Suppressor macrophage treated with lipopolysaccharide for 1 hour (primary cell): ENCODE measurements at regions not wholly inside any gene's neighbourhood (a gene's known extent, or its start where the extent isn't known, plus 50 kb on each side); places are given as distances from the start of the nearest gene placed in this dataset.

Source experiments
- DNase-seq, 3 donors: peaks; one replicate each; pipeline ENCODE4 v3.0.0-alpha.2; 2020 to 2022

DNA sequence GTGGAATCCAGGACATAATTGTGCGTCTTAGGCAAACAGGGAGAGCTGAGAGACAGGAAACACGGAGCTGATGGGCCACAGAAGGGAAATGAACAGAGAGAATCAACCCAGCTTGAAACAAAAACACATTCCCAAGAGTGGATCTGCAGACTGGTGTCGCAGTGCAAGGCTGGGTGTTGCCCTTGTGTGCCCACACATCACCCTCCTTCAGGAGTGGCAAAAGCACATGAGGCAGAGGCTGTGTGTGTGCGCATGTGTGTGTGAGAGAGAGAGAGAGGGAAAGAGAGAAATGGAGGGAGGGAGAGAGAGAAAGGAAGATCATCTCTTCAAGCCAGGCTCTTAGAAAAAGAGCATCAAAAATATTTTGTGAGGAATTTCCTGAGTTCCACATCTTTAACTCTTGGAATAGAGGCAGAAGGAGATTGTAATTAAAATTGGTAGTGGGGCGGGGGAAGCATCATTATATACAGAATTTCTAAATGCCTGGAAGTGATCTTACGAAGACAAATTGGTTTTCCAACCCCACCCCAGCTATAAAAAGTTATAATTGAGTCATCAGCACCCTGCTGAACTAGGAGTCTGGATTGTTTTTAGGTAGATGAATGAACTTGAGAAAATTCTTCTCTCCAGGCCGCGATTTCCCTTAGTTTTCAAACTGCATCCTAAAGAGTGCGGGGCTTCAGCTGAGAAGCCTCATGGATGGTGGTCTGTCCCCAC, 480.7 kb downstream of the NPHP4 start:
- no peak for DNase-seq

DNA sequence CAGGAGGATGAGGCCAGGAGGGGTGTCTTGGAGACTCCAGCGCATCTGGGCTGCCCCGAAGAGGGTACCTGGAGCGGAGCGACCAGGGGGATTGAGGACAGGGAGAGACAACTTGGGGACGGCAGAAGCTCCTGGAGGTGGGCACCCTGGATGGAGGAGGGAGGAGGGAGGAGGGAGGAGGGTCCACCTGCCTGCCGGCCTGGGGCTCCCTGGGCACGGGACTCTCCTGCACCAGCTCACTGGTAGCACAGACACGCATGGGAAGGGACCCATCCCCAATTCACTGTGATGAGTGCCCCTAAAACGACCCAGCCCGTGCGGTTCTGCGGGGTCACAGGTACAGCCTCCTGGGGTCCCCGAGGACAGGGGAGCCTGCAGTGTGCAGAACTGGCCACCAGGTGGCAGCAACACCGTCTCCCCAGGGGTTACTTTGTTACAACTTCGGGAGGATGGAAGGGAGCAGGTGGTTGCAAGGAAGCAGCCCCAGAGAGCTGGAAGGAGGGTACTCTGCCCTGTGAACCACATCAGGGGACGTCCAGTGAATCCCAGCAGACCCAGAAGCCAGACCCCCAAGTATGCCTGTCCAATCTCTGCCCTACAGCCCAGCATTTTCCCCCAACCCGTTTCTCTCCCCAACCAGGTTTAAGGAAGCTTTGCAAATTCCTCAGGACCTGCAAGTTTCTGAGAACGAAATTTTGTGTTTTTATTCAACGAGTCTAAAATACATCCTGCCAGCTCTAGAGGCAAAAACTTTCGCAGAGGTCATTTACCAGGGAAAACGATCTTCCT, 482.4 kb downstream of the NPHP4 start:
- peak; percentile 59 to 75 (median 66) for DNase-seq

DNA sequence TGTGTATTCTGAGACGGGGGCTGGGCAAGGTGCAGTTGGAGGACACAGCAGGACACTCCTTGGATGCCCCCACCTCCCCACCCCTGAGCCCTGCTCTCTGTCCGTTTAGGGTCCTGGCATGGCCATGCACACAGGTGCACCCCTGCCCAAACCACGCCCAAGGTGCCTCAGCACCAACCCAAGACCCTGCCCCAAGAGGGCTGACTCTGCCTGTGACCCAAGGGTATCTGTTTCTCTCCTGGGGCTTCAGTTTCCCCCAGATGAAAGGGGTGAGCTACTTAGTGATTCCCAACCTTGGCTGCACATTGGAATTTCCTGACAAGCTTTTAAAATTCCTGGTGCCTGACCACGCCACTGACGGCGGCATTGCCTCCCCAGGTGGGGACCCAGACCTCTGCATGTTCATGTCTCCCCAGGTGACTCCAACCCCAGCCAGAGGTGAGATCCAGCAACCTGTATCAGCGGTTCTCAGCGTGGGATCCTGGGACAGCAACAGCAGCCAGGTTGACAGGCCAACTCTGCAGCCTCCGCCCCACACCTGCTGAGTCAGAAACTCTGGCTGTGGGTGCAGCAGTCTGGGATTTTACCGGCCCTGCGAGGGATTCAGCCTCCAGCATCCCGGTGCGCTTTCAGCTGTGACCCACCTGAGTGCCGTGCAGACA, 483.4 kb downstream of the NPHP4 start:
- no peak for DNase-seq

DNA sequence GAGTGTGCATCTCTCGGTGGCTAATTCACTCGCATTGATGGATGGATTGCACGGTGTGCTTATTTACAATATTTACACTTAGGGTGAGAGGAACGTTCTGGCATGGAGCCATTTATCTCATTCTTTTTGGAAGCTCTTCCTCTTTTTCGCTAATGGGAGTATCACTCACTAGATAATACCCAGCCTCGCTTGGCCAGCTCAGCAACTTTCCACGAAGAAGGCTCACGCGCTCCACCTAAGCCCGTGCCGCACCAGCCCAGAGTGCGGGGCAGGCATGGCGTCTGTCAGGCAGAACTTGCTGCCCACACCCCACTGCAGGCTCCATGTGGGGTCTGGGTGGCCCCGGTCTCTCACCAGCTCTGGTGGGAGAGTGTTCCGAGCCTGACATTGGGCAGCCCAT, 484.9 kb downstream of the NPHP4 start:
- DNase-seq = no peak

DNA sequence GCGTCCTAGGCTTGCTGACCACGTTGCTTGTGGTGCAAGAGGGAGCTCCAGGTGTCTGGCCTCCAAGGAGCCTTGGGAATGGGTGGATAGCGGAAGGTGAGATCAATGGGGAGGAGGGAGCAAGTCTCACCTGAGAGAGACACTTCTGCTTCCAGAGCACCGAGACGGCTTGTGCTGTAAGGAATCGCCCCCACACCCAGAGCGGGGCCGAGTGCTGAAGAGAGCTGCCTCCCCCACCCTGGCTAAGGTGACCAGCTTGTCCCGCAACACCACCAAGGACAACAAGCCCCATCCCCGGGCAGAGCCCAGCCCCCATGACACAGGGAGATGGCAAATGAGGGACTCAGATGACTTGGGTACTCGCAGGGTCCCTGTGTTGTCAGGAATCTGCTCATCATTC, 485.6 kb downstream of the NPHP4 start:
- DNase-seq = no peak

DNA sequence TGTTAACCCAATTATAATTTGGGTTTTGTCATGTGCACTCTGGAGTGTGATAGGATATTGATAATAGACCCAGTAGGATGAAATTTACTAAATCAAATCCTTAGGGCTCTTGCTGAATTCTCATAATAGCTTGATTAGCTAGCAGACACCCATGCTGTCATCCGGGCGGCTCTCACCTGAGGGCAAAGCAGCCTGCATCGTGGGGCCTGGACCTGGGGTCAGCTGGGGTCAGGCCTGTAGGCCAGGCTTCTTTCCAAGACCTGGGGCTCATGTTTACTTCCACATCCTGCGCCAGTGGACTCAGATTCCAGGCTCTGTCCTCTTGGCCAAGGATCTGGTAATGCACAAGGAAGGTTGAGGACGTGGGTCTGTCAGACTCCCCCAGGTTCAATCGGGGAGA, 486.3 kb downstream of the NPHP4 start:
- DNase-seq = no peak

DNA sequence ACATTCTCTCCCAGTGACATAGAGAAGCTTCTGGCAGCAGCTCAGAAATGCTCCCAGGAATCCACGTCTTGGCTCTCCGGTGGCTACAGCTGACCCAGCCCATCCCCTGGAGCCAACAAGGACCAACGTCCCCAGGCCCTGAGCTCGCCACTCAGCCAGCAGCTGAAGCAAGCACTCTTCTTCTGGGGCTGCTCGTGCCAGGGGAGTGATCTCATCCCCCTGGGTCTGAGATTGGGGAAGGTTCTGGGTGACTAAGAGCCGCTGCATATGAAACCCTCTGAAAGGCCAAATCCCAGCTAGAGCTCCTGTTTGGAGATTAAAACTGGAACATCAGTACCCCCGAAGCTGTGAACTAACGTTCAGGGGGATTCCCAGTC, 487.9 kb downstream of the NPHP4 start:
- no peak for DNase-seq

DNA sequence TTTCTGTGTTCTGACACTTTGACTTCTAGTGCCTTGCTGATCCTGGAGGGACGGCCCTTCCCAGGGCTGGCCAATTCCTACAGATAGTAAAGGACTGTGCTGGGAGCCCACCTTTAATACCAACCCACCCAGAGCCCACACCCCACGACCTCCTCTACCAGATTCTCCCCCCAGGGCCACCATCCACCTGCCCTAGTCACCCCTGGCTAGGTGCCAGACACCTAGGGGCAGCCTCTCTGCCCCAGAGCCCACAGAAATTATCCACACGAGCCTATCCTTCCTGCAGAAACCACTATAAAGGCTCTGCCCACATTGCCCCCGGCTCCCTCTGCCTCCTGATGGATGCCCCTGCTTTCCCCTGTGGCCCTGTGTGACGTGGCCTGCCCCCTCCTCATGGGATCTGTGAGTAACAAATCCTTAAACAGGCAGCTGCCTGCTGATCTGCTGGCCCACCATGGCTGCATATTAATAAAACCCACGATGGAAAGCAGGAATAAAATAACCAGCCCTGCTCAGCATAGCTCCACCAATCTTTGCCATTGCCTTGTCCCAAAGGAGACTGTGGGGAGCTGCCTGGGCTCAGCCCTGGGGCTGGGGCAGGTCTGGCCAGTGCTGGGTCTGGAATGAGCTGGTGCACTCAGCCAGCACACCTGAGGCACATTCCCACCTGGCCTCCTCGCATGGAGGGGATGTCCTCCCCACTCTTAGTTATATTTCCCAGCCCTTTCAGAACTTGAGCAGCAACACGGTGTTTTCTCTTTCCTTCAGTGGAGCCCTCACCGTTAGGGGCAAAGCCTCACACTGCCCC, 488.5 kb downstream of the NPHP4 start:
- no peak for DNase-seq

DNA sequence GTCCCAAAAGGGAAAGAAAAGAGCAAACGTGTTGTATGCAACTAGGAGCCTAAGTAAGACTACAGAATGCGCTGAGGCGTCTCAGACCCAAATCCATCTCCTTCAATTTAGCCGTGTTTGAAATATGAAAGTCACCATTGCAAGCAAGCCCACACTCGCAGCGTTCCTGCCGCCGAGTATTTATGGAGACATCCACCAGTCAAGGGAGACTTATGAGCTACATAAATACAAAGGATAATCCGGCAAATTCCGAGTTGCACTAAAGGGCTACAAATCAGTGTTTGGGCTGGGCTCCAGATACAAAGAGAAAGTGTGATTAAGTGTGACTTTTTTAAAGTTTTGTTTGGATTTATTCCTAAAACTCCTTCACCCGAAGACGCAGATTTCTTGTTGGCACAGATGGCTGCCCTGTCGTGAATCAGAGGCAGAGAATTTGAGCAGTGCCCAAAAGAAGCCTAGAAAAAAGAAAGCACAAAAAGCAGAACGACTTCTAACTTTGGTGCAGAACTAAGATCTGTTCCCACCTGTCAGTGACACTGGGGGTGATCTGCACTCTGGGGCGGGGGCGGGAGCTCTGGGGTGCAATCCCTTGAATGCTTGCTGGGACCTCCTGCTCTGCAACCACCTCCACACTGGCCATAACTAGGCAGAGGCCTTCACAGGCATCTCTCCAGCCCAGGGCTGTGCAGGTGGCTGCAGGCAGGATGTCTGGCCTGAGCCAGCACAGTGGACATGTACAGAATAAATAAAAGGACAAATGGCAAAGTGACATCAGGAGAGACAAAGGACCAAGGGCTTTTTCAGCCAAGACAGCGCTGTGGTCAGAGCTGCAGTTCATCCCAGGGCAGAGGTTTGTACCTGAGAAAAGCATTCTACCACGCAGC, 489.7 kb downstream of the NPHP4 start:
- no peak for DNase-seq

DNA sequence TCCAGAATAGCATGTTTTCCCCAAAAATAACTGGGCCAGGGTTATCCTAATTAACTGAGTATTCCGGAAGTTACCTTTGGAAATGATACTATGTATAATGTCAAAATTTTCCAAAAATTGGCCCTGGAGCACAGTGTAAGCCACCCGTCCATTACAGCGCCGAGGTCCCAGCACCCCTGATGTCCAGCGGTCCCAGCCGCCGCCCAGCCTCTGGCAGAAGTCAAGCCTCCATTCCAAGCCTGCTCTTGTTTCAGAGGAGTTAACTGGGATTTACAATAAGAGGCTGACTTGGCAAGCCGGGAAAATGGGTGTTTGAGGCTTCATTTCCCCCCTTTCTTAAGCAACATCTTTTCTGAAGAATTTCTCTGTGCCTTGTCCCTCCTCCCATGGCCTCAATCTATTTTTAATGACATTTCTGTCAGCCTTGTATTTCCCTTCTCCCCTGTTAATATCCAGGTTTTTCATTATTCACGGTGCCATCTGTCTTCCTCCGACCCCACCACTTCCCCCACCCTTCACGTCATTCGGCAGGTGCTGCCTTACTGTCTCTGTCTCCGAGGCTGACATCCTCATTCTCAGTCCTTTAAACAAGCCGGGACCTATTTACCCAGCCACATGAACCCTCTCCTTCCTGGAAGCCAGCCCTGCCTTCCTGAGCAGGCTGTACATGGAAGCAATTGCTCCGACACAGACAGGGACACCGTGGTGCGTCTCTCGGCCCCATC, 490.9 kb downstream of the NPHP4 start:
- no peak for DNase-seq

DNA sequence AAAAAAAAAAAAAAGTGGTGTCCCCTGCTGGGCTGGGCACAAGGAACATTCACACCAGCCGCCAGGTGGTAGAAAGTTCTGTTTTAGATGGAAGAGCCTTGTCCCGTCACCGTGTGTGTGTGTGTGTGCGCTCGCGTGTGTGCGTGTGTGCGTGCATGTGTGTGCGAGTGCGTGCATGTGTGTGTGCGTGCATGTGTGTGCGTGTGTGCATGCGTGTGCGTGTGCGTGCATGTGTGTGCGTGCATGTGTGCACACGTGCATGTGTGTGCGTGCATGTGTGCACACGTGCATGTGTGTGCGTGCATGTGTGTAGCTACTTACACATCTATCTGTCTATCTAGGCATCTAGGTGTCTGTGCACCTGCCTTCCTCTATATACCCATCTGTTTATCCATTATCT, 491.7 kb downstream of the NPHP4 start:
- DNase-seq = no peak

DNA sequence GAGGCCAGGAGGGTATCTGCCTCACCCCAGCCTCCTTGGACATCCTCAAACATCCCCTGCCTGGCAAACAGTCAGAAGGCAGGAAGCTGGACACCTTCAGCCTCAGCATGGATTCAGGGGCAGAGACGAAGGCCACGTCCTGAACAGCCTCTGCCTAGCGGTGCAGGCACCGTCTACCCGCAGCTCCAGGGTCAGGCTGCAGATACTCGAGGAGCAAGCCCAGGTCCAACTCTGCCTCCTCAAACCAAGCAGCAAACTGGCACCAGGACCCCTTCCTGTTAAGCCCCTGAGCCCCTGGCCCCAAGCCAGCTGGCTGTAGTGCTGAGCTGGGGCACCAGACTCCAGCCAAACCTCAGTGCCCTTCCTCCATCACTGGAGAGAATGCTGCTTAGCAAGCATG, 494.7 kb downstream of the NPHP4 start:
- DNase-seq = no peak

DNA sequence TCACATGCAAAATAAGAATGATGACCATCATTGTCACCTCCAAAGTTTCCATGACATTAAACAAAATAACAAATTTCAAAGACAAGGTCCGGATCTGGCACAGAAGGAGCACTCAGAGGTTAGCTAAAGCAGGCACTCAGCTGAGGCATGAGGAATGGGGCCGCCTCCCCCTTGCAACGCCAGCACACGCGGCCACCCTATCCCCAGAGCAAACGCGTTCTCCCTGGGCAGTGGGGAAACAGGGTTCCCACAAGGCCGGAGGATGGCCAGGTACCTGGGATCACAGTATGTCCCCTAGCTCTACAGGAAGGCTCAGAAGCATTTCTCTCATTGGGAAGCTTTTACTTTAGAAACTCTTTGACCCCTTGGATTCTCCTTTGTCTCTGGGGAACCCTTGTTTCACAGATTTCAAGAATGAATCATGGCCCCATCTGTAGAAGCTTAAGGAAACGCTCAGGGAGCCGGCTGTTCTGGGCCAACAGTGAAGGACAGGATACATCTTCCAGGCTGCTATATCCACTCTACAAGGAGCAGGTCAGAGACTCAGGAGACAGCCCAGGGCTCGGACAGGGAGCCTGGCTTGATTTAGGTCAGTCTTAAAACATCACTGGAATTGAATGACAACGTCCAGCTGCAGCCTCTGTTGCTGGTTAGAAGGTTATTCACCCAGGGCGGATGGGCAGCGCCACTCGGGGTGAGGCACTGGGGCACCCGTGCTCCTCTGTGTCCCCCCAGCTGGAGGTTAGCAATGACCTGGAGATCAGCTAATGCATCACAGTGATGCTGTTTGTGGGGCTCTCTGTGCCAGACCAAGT, 496.4 kb downstream of the NPHP4 start:
- no peak for DNase-seq

DNA sequence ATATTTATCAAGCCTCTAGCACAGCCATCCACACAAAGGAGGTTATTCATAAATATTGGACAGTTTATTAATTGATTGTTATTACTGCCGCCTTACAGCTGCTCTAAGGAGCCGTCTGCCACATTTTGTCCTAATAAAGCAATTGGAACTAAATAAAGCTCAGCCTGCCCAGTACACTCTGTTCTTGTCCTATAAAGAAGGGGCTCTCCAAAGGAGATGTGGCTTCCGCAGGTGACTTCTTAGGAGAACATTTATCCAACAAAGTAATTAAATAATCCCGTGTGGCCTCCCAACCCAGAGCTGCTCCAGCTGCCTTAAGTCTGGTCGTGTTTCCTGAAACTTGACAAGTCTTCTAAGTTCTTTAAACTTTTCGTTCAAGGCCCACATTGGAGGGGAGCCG, 497.7 kb downstream of the NPHP4 start:
- no peak for DNase-seq

DNA sequence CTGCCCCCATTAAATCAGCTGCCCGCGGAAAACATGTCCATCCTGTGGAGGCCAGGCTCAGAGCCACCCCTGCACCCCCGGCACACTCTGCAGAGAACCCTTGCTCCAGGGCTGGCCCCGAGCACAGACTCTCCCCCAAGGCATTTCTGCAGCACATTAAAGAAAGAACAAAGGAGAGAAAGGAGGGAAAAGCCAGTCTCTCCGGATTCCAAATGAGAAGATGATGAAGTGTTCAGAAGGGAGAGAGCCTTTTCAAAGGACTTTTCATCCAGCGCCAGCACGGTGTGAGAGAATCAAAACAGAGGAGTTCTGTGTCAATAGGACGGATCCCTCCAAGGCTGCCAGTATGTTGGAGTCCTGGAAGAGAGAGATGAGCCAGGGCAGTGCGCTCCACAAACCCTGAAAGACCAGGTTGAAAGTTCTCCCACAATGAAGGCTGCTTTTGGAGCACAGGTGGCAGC, 498.3 kb downstream of the NPHP4 start:
- no peak for DNase-seq

DNA sequence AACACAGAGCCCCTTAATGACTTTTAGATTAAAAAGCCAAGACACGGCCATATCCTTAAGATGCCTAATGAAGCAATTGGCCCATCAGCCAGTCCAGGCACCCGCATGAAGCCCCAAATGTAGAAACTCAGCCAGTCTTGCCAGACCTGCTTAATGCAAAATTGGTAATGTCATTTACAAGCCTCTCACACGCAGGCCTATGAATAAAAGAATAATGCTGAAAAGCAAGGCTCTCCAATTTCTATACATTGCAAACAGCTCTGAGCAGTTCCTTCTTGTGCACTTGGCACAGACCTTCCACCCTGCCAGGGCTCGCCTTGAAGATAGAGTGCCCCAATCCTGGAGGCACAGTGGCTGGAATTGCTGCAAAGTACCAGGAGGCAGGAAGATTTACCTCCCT, 498.9 kb downstream of the NPHP4 start:
- no peak for DNase-seq

DNA sequence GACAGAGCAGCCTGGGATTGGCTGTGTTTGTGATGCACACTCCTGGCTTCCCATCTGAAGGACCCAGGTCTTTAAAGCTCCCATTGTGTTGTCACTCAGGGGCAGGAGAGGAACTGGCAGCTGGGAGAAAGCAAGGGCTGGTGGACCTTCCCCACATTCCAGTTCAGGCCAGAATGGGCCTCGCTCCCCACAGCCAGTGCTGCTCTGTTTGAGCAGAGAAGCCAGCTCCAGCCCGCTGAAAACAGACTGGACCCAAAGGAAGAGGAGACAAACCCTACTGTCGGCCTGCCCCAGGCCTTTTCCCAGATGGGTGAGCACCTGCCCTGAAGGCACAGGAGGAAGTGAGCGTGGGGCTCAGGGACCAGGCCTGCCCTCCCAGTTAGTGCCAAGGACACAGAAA, 499.4 kb downstream of the NPHP4 start:
- no peak for DNase-seq

DNA sequence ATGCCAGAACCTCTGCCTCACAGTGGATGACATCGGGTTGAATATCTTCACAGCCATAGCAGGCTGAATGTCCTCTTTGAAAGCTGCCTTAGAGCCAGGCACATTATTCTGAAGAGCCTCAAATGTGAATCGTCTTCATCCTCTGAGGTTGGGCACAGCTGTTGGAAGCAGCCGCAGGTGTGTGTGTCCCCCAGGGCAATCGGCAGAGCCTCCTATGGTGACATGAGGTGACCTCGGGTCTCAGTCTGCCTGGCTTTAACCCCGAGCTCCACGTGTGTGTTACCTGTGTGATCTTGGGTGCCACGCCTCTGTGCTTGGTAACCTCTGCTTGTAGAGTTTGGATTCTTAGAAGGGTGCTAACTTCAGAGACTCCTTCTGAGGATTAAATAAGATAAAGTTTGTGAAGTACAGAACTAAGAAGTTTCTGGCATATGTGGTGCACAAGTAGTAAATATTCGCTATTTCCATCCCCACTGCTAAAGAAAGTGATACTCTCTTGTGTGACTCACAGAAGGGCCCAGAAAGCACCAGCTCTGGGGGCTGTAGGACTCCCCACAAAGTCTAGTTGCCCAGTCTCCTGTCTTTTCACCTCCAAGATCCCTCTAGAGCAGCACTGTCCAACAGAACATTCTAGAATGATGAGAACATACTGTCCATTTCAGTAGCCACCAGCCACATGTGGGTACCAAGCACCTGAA, 500.9 kb downstream of the NPHP4 start:
- DNase-seq = no peak

DNA sequence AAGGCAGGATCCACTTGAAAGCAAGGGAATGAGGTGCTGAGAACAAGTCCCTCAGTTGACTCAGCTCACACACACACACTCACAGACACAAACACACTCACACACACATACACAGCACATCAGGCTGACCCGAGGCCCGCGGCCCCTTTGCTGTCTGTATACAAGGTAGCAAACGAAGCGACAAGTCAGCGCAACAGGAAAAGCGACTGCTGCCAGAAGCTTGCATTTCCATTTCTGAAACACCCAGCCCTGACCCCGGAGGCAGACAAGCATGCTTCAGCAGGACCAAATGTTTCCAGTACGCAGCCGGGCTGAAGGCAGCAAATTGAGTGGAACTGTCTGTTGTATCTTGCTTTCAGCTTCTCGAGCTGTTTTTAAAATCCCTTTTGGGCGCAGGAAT, 501.6 kb downstream of the NPHP4 start:
- no peak for DNase-seq

DNA sequence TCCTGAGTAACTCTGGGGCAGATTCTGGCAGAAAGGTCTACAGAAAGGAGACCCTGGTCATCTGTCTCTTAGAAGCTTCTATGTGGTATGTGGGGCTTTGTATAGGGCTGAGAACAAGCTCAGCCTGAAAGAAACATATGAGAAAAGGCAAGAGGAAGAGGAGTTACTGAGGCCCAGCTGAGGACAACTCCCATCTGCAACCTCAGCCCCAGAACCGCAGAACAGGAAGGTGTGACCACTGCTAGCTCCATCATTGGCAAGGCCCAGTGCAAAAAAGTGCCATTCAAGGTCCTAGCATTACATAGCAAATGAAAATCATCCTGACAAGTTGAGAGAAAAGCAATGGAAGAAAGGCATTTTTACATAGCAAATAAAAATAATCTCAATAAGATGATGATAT, 503.8 kb downstream of the NPHP4 start:
- no peak for DNase-seq
